ENCODE measurements at regions not wholly inside any gene's neighbourhood (a gene's known extent, or its start where the extent isn't known, plus 50 kb on each side); places are given as distances from the start of the nearest gene placed in this dataset.
"Not testable (repeated sequence)": the region's sequence is repeated elsewhere in the genome, so short reads cannot be mapped to it uniquely, and the experiment has no call there.

GRCh38 chr16:87198328-87198832, 118.8 kb downstream of the C16orf95 start:
- DNase-seq = no peak

GRCh38 chr16:87198881-87199280, 118.3 kb downstream of the C16orf95 start:
- DNase-seq = no peak

- no peak for DNase-seq
Observed at GRCh38 chr16:87199379-87199778, 117.8 kb downstream of the C16orf95 start.

GRCh38 chr16:87199901-87200300, 117.3 kb downstream of the C16orf95 start:
- DNase-seq = no peak

- DNase-seq = no peak
Observed at GRCh38 chr16:87200637-87201036, 116.6 kb downstream of the C16orf95 start.

- no peak for DNase-seq
Observed at GRCh38 chr16:87201052-87201451, 116.1 kb downstream of the C16orf95 start.

GRCh38 chr16:87201790-87202189, 115.4 kb downstream of the C16orf95 start:
- no peak for DNase-seq

- DNase-seq = no peak
Observed at GRCh38 chr16:87202346-87202745, 114.8 kb downstream of the C16orf95 start.

- peak; percentile 11 for DNase-seq
Observed at GRCh38 chr16:87203060-87203656, 114.0 kb downstream of the C16orf95 start.

- no peak for DNase-seq
Observed at GRCh38 chr16:87206646-87207451, 110.3 kb downstream of the C16orf95 start.

GRCh38 chr16:87207509-87207908, 109.7 kb downstream of the C16orf95 start:
- DNase-seq = no peak

- DNase-seq = no peak
Observed at GRCh38 chr16:87207965-87208364, 109.2 kb downstream of the C16orf95 start.

GRCh38 chr16:87208968-87209367, 108.2 kb downstream of the C16orf95 start:
- DNase-seq = not testable (repeated sequence)

- DNase-seq = no peak
Observed at GRCh38 chr16:87209808-87210512, 107.2 kb downstream of the C16orf95 start.

GRCh38 chr16:87210894-87211293, 106.3 kb downstream of the C16orf95 start:
- DNase-seq = no peak

- no peak for DNase-seq
Observed at GRCh38 chr16:87212026-87212425, 105.2 kb downstream of the C16orf95 start.

GRCh38 chr16:87213536-87213935, 103.7 kb downstream of the C16orf95 start:
- DNase-seq = no peak

GRCh38 chr16:87216148-87216840, 100.9 kb downstream of the C16orf95 start:
- DNase-seq = no peak

- no peak for DNase-seq
Observed at GRCh38 chr16:87216841-87217275, 100.3 kb downstream of the C16orf95 start.

- DNase-seq = not testable (repeated sequence)
Observed at GRCh38 chr16:87217802-87218201, 99.4 kb downstream of the C16orf95 start.

- DNase-seq = no peak
Observed at GRCh38 chr16:87218281-87219055, 98.7 kb downstream of the C16orf95 start.

GRCh38 chr16:87219287-87219909, 97.8 kb downstream of the C16orf95 start:
- DNase-seq = no peak
